Adrenal gland (tissue), 9 donors: ENCODE measurements at regions not wholly inside any gene's neighbourhood (a gene's known extent, or its start where the extent isn't known, plus 50 kb on each side); places are given as distances from the start of the nearest gene placed in this dataset.
A peak's percentile ranks its signal among the peaks of the same experiment; 100 is the strongest.

Experiments used
- DNase-seq, 7 donors: peaks; one replicate each; pipeline ENCODE4 v3.0.0-alpha.2; 2019 to 2020
- H3K27ac ChIP-seq, 5 donors: fragments of 200-600 bp; sonication (generic) in 4 of 5; 1 replicate in 3 of 5; 2 replicates in 2 of 5; pipeline versions ENCODE4 v1.5.1 to v1.8.0; 2016 to 2020; ENCODE audit warnings: mild to moderate bottlenecking in 1 of 5
- H3K27me3 ChIP-seq: fragments of 200-600 bp; 2 replicates; pipeline ENCODE4 v1.8.0; 2021
- H3K36me3 ChIP-seq, 2 donors: fragments of 200-600 bp; replicated peaks in 1 of 2; 1 replicate in 1 of 2; 2 replicates in 1 of 2; pipeline versions ENCODE4 v1.5.1 to v1.8.0; 2018 to 2022
- H3K4me1 ChIP-seq, 2 donors: fragments of 200-600 bp; replicated peaks in 1 of 2; 1 replicate in 1 of 2; 2 replicates in 1 of 2; pipeline versions ENCODE4 v1.5.1 to v1.8.0; 2018 to 2021
- H3K4me3 ChIP-seq, 4 donors: fragments of 200-600 bp; sonication (generic) in 3 of 4; one replicate each; pipeline ENCODE4 v1.5.1; 2016 to 2018
- H3K9me3 ChIP-seq, 3 donors: fragments of 200-600 bp; sonication (generic) in 1 of 3; replicated peaks in 1 of 3; 1 replicate in 2 of 3; 2 replicates in 1 of 3; pipeline versions ENCODE4 v1.5.1 to v1.8.0; 2016 to 2021
- POLR2A ChIP-seq, 2 donors: fragments of 450-650 bp; IDR thresholded peaks; one replicate each; pipeline ENCODE4 v1.6.1; 2017; ENCODE audit warnings: antibody characterized with exemption in 2 of 2, mild to moderate bottlenecking in 2 of 2, moderate library complexity in 1 of 2
- WGBS, 4 donors: extraction: QIAGEN DNeasy Blood & Tissue Kit in 2 of 4; methylation state at CpG; one replicate each; pipeline versions ENCODE4 v1.1.5 to v1.1.7; 2013 to 2017; 5-methylcytosine and 5-hydroxymethylcytosine counted together
- intact Hi-C, 2 donors: fragments of 100-400 bp; cut with DNase I; formaldehyde crosslinking; loops; one replicate each; pipeline versions ENCODE4 v1.14.1 to v1.15.0; 2022 to 2023
- TF ChIP-seq, protein P1 (sequence below), 6 experiments: fragments of 450-650 bp in 4 of 6; fragments of 200-600 bp in 2 of 6; sonication (generic) in 1 of 6; IDR thresholded peaks; 1 replicate in 5 of 6; 2 replicates in 1 of 6; pipeline versions ENCODE4 v1.5.1 to v1.8.0; 2016 to 2021; ENCODE audit warnings: antibody characterized with exemption in 6 of 6, mild to moderate bottlenecking in 2 of 6, moderate library complexity in 1 of 6
- donor health status: healthy with polysubstance abuse.
- donor health status: Bipolar disorder and iron deficiency.
- donor health status: DM: yes; HTN: yes; CAD: no.
- donor health status: DM: no; HTN: no; CAD: no.
- donor health status: DM: no; HTN: no; CAD: no.

DNA sequence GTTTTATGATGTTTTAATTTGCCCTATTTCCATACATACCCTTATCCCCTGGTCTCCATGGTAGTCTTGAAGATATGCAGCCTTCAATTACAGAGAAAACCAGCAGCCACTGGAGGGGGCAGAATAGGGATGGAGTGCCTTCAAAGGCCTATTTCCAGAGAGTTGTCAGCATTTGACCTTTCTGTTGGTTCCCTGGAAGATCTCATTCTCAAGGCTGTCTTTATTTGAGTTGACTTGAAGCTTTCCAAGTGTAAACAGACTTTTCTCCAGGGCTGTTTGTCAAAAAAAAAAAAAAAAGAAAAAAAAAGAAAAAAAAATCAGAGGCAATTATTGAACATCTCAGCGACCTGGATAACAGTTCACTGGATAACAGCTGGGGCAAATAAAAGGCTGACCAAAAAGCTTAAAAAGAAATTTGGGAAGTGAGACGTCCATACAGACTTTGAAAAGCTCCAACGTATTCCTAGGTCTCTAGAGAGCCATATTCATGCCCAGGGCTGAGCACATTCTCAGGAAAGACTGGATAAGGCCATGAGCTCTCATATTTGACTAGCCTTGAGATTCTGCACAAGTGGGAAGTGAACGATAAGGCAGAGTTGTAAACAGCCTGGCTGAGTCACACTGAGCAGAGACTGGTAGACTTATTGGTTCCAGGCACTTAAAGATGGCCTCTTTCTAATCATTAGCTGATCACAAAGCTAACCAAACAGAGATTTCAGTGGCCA, 126.6 kb downstream of the VAPA start:
- H3K4me3 ChIP-seq: no peak overlapping the region
- intact Hi-C loops: no loop called here
- H3K9me3 ChIP-seq: peaks cover 0 to 17% (median 0%) of the 10 kb centered on the region in 3 donors
- WGBS, 4 donors: 32 to 46% (median 40%) methylated on average over 4 of the region's 4 CpGs
- peaks cover 0 to 6% of the 10 kb centered on the region in 2 donors for H3K4me1 ChIP-seq
- peak in 2 of 7 donors; percentile 20 to 47 for DNase-seq
- peak overlapping the region in 4 of 5 donors; percentile 42 to 83 (median 58) for H3K27ac ChIP-seq
- TF ChIP-seq, protein P1, sequence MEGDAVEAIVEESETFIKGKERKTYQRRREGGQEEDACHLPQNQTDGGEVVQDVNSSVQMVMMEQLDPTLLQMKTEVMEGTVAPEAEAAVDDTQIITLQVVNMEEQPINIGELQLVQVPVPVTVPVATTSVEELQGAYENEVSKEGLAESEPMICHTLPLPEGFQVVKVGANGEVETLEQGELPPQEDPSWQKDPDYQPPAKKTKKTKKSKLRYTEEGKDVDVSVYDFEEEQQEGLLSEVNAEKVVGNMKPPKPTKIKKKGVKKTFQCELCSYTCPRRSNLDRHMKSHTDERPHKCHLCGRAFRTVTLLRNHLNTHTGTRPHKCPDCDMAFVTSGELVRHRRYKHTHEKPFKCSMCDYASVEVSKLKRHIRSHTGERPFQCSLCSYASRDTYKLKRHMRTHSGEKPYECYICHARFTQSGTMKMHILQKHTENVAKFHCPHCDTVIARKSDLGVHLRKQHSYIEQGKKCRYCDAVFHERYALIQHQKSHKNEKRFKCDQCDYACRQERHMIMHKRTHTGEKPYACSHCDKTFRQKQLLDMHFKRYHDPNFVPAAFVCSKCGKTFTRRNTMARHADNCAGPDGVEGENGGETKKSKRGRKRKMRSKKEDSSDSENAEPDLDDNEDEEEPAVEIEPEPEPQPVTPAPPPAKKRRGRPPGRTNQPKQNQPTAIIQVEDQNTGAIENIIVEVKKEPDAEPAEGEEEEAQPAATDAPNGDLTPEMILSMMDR (IDR thresholded peaks at IDR 0.05): no peak
- H3K36me3 ChIP-seq: no peaks in the 10 kb centered on the region
- H3K27me3 ChIP-seq: no peaks in the 10 kb centered on the region

DNA sequence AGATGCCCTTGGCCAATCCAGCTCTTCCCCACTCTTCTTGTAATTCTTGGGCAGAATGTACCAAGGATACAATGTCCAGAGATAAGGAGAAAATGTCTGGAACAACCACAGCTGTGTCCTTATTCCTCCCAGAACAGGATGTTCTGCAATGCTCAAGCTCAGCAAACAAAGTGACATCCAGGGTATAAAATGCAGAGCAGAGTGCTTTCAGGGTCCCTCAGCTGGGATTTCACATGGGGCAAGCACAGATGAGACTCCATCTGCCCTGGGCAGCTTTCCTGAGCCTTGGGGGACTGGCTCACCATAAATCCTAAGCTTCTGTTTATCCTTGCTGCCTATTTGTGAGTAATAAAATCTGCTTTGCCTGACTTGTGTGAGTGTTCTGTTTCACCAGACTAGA, 127.4 kb downstream of the VAPA start:
- peak in 5 of 7 donors; percentile 30 to 64 (median 38) for DNase-seq
- Histone ChIP-seq H3K27me3 (no peaks in the 10 kb centered on the region), H3K27ac (peak overlapping the region in 4 of 5 donors; percentile 42 to 83 (median 58))

DNA sequence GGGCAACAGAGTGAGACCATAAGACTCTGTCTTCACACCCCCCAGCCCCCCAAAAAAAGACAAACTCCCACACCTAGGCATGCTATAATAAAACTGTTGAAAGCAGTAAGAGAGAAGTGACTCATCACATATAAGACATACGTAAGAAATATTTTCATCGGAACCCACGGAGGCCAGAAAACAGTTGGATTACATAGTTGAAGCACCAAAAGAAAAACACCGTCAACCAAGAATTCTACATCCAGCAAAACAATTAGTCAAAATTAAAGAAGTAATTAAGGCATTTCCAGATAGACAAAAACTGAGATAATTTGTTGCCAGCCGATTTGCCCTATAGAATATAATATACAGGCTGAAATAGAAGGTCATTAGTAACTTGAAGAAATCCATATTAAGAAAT, 128.7 kb downstream of the VAPA start:
- H3K36me3 ChIP-seq: no peaks in the 10 kb centered on the region
- H3K27ac ChIP-seq: no peak overlapping the region
- no peak for TF ChIP-seq POLR2A (IDR thresholded peaks at IDR 0.05)
- TF ChIP-seq, protein P1 (IDR thresholded peaks at IDR 0.05): no peak
- no peak overlapping the region for H3K4me3 ChIP-seq
- no peaks in the 10 kb centered on the region for H3K4me1 ChIP-seq
- no peaks in the 10 kb centered on the region for H3K27me3 ChIP-seq
- peak in 1 of 7 donors; percentile 21 for DNase-seq
- 86 to 91% (median 88%) methylated on average over 5 of the region's 5 CpGs for WGBS, 4 donors
- intact Hi-C loops: no loop called here
- H3K9me3 ChIP-seq: peaks cover 0 to 17% (median 0%) of the 10 kb centered on the region in 3 donors

More for the DNA sequence above, 127.4 kb downstream of the VAPA start:
- Histone ChIP-seq H3K9me3 (peaks cover 0 to 17% (median 0%) of the 10 kb centered on the region in 3 donors), H3K36me3 (no peaks in the 10 kb centered on the region), H3K4me3 (no peak overlapping the region), H3K4me1 (no peaks in the 10 kb centered on the region)
- no peak for TF ChIP-seq POLR2A (IDR thresholded peaks at IDR 0.05)
- TF ChIP-seq, protein P1 (IDR thresholded peaks at IDR 0.05): no peak
- intact Hi-C loops: no loop called here

DNA sequence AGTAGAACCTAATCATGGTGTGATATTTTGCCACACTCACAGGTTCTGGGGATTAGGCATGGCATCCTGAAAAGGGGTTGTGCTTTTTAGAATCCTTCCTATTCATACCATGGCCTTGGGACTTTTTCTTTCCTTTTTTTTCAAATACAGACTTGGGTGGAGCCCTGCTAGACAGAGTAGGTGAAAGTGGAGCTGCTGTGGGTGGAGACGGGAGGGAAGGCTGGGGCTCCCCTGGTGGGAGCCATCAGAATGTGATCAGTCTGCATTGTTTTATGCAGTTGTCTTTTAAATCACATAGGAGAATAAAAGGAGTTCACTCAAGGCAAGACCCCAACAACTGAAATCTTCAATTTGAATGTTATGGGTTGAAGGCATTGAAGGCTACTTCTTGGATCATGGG, 130.2 kb downstream of the VAPA start:
- Histone ChIP-seq H3K27me3 (no peaks in the 10 kb centered on the region), H3K36me3 (no peaks in the 10 kb centered on the region), H3K4me1 (no peaks in the 10 kb centered on the region), H3K9me3 (peaks cover 0 to 17% (median 0%) of the 10 kb centered on the region in 3 donors), H3K27ac (no peak overlapping the region), H3K4me3 (no peak overlapping the region)
- intact Hi-C loops: no loop called here
- DNase-seq: no peak
- no peak for TF ChIP-seq POLR2A (IDR thresholded peaks at IDR 0.05)
- TF ChIP-seq, protein P1 (IDR thresholded peaks at IDR 0.05): no peak
- WGBS, 4 donors: 81 to 96% (median 89%) methylated on average over 1 of the region's 1 CpG
